ENCODE measurements at regions not wholly inside any gene's neighbourhood (a gene's known extent, or its start where the extent isn't known, plus 50 kb on each side); places are given as distances from the start of the nearest gene placed in this dataset.
A peak's percentile ranks its signal among the peaks of the same experiment; 100 is the strongest.

DNA sequence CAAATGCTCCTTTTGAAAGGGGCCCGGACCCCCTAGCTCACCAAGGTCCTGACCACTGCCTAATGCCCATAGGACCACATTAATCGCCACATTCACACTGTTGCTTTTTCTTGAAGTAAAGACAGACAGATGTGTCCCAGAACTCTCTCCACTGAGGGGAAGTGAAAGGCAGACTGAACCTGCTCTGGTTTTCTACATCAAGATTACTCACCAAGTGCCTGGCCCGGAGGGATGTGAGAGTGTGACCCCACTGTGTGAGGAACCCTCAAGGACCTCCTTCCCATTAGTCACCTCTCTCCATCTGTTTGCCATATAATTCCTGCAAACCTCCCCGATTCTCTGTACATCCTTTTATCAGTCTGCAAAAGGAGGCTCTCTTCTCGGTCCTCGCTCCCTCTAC is 381.5 kb downstream of the OMA1 start:
- TF ChIP-seq POLR2AphosphoS5 (IDR thresholded peaks at IDR 0.05; ENCODE audit: low read depth, low read length) (no peak), POLR2A (IDR thresholded peaks at IDR 0.05; ENCODE audit: low read depth, low read length) (no peak), SPI1 (IDR thresholded peaks at IDR 0.05; ENCODE audit: low read depth, low read length) (peak; percentile 95), TAF1 (IDR thresholded peaks at IDR 0.05; ENCODE audit: low read depth, low read length) (no peak), POU2F2 (IDR thresholded peaks at IDR 0.05; ENCODE audit: low read depth, low read length) (no peak), PAX5 (IDR thresholded peaks at IDR 0.05; ENCODE audit: insufficient read depth, low read length, severe bottlenecking) (no peak)
